BLaER1 treated with 17β-estradiol and CSF1 and Interleukin-3, amounts not matched to agents 10 nM and 100 nM (cell line): ENCODE measurements at regions not wholly inside any gene's neighbourhood (a gene's known extent, or its start where the extent isn't known, plus 50 kb on each side); places are given as distances from the start of the nearest gene placed in this dataset.

Source experiments
- H3K27ac ChIP-seq, 11 experiments: shearing (Covaris generic); formaldehyde crosslinking; 2 replicates each; pipeline ENCODE4 v1.8.1; 2022
- H3K27me3 ChIP-seq, 11 experiments: shearing (Covaris generic); formaldehyde crosslinking; 2 replicates each; pipeline ENCODE4 v1.8.1; 2022
- H3K36me3 ChIP-seq, 11 experiments: shearing (Covaris generic); formaldehyde crosslinking; 2 replicates each; pipeline ENCODE4 v1.8.1; 2022
- H3K4me1 ChIP-seq, 10 experiments: shearing (Covaris generic); formaldehyde crosslinking; 2 replicates each; pipeline ENCODE4 v1.8.1; 2022
- H3K4me2 ChIP-seq, 11 experiments: shearing (Covaris generic); formaldehyde crosslinking; 2 replicates each; pipeline ENCODE4 v1.8.1; 2022
- H3K4me3 ChIP-seq, 10 experiments: shearing (Covaris generic); formaldehyde crosslinking; 2 replicates each; pipeline ENCODE4 v1.8.1; 2022
- H3K9ac ChIP-seq, 11 experiments: shearing (Covaris generic); formaldehyde crosslinking; 2 replicates each; pipeline ENCODE4 v1.8.1; 2022
- H3K9me3 ChIP-seq, 11 experiments: shearing (Covaris generic); formaldehyde crosslinking; replicated peaks in 1 of 11; 2 replicates each; pipeline ENCODE4 v1.8.1; 2022
- H4K20me1 ChIP-seq, 11 experiments: shearing (Covaris generic); formaldehyde crosslinking; 2 replicates each; pipeline ENCODE4 v1.8.1; 2022
- Cebpa-rat ChIP-seq, 11 experiments: shearing (Covaris generic); IDR thresholded peaks; 2 replicates each; pipeline ENCODE4 v1.8.1; 2022

GRCh38 chr7:400901-401485, 111.0 kb downstream of the FOXL3 start:
- H3K9me3 ChIP-seq, result peaks cover 54 to 69% (median 62%) of the 10 kb centered on the region in 11 experiments
- no peaks in the 10 kb centered on the region for H4K20me1 ChIP-seq
- no peak overlapping the region for H3K27ac ChIP-seq
- no peak overlapping the region for H3K9ac ChIP-seq
- no peak for TF ChIP-seq Cebpa-rat (IDR thresholded peaks at IDR 0.05)
- H3K27me3 ChIP-seq, result peaks cover 0 to 7% (median 0%) of the 10 kb centered on the region in 11 experiments; a peak in 2 of 22 replicates
- H3K4me3 ChIP-seq, result no peak overlapping the region
- H3K36me3 ChIP-seq, result no peaks in the 10 kb centered on the region; a peak in 1 of 22 replicates
- no peak overlapping the region for H3K4me2 ChIP-seq
- peaks cover 11 to 20% (median 18%) of the 10 kb centered on the region in 10 experiments for H3K4me1 ChIP-seq

GRCh38 chr7:401495-401894, 111.5 kb downstream of the FOXL3 start:
- peaks cover 0 to 7% (median 0%) of the 10 kb centered on the region in 11 experiments; a peak in 2 of 22 replicates for H3K27me3 ChIP-seq
- H3K36me3 ChIP-seq, result no peaks in the 10 kb centered on the region; a peak in 1 of 22 replicates
- peaks cover 49 to 64% (median 57%) of the 10 kb centered on the region in 11 experiments for H3K9me3 ChIP-seq

GRCh38 chr7:404812-405488, 114.7 kb downstream of the PDGFA start:
- no peak overlapping the region for H3K4me3 ChIP-seq
- peak overlapping the region in 5 of 11 experiments; percentile 2 to 64 (median 46); a peak in 6 of 22 replicates for H3K27ac ChIP-seq
- H4K20me1 ChIP-seq, result peaks cover 0 to 4% (median 0%) of the 10 kb centered on the region in 11 experiments; a peak in 4 of 22 replicates
- H3K9me3 ChIP-seq, result peaks cover 15 to 29% (median 23%) of the 10 kb centered on the region in 11 experiments
- H3K4me1 ChIP-seq, result peaks cover 31 to 58% (median 55%) of the 10 kb centered on the region in 10 experiments
- H3K4me2 ChIP-seq, result peak overlapping the region in 10 of 11 experiments; percentile 28 to 93 (median 74); a peak in 19 of 22 replicates
- H3K36me3 ChIP-seq, result no peaks in the 10 kb centered on the region
- peak overlapping the region in 3 of 11 experiments; percentile 18 to 48 (median 24); a peak in 2 of 22 replicates for H3K9ac ChIP-seq
- H3K27me3 ChIP-seq, result peaks cover 0 to 23% (median 0%) of the 10 kb centered on the region in 11 experiments; a peak in 9 of 22 replicates
- no peak for TF ChIP-seq Cebpa-rat (IDR thresholded peaks at IDR 0.05)

More at GRCh38 chr7:401495-401894, 111.5 kb downstream of the FOXL3 start:
- TF ChIP-seq Cebpa-rat (IDR thresholded peaks at IDR 0.05), result no peak
- no peak overlapping the region for H3K4me2 ChIP-seq
- no peak overlapping the region for H3K9ac ChIP-seq
- no peaks in the 10 kb centered on the region for H4K20me1 ChIP-seq
- peaks cover 13 to 25% (median 23%) of the 10 kb centered on the region in 10 experiments for H3K4me1 ChIP-seq
- no peak overlapping the region for H3K27ac ChIP-seq
- H3K4me3 ChIP-seq, result no peak overlapping the region

- peaks cover 8 to 22% (median 16%) of the 10 kb centered on the region in 11 experiments; a peak in 21 of 22 replicates for H3K9me3 ChIP-seq
- peaks cover 32 to 65% (median 62%) of the 10 kb centered on the region in 10 experiments for H3K4me1 ChIP-seq
- H3K27ac ChIP-seq, result peak overlapping the region in 6 of 11 experiments; percentile 15 to 64 (median 44); a peak in 8 of 22 replicates
- peak overlapping the region in 4 of 11 experiments; percentile 14 to 48 (median 22); a peak in 4 of 22 replicates for H3K9ac ChIP-seq
- H3K27me3 ChIP-seq, result peaks cover 0 to 30% (median 0%) of the 10 kb centered on the region in 11 experiments; a peak in 9 of 22 replicates
- H3K4me2 ChIP-seq, result peak overlapping the region; percentile 28 to 93 (median 72); a peak in 21 of 22 replicates
- no peak for TF ChIP-seq Cebpa-rat (IDR thresholded peaks at IDR 0.05)
- H3K4me3 ChIP-seq, result peak overlapping the region in 1 of 10 experiments; percentile 1; a peak in 1 of 20 replicates
- peaks cover 0 to 11% (median 0%) of the 10 kb centered on the region in 11 experiments; a peak in 4 of 22 replicates for H4K20me1 ChIP-seq
- H3K36me3 ChIP-seq, result no peaks in the 10 kb centered on the region
Observed at GRCh38 chr7:405489-406211, 114.0 kb downstream of the PDGFA start.

- Histone ChIP-seq H3K27ac (no peak overlapping the region), H3K4me2 (peak overlapping the region in 9 of 11 experiments; percentile 59 to 96 (median 88); a peak in 18 of 22 replicates), H3K27me3 (peaks cover 0 to 43% (median 0%) of the 10 kb centered on the region in 11 experiments; a peak in 9 of 22 replicates), H3K9me3 (peaks cover 0 to 2% (median under 1%) of the 10 kb centered on the region in 11 experiments; a peak in 9 of 22 replicates), H3K36me3 (no peaks in the 10 kb centered on the region), H3K4me3 (no peak overlapping the region), H4K20me1 (peaks cover 0 to 11% (median 0%) of the 10 kb centered on the region in 11 experiments; a peak in 4 of 22 replicates), H3K9ac (no peak overlapping the region), H3K4me1 (peaks cover 38 to 83% (median 79%) of the 10 kb centered on the region in 10 experiments)
- TF ChIP-seq Cebpa-rat (IDR thresholded peaks at IDR 0.05), result no peak
Observed at GRCh38 chr7:407721-408539, 111.7 kb downstream of the PDGFA start.

- H3K9ac ChIP-seq, result peak overlapping the region in 3 of 11 experiments; percentile 29 to 50 (median 35); a peak in 3 of 22 replicates
- peak overlapping the region; percentile 22 to 96 (median 87); a peak in 20 of 22 replicates for H3K4me2 ChIP-seq
- no peak for TF ChIP-seq Cebpa-rat (IDR thresholded peaks at IDR 0.05)
Observed at GRCh38 chr7:408751-409311, 110.8 kb downstream of the PDGFA start.

More at GRCh38 chr7:408751-409311, 110.8 kb downstream of the PDGFA start:
- Histone ChIP-seq H3K36me3 (no peaks in the 10 kb centered on the region), H3K9me3 (no peaks in the 10 kb centered on the region), H3K27me3 (peaks cover 0 to 43% (median 0%) of the 10 kb centered on the region in 11 experiments; a peak in 9 of 22 replicates), H3K4me3 (no peak overlapping the region; a peak in 1 of 20 replicates), H4K20me1 (peaks cover 0 to 11% (median 0%) of the 10 kb centered on the region in 11 experiments; a peak in 4 of 22 replicates), H3K27ac (0 out of 22 replicates have a peak overlapping the region, but pooled peaks of 2 of the 11 experiments have one; percentile 14 to 30), H3K4me1 (peaks cover 38 to 89% (median 83%) of the 10 kb centered on the region in 10 experiments)
